HCT116 (cell line): ENCODE measurements at regions not wholly inside any gene's neighbourhood (a gene's known extent, or its start where the extent isn't known, plus 50 kb on each side); places are given as distances from the start of the nearest gene placed in this dataset.

Experiments
- ATAC-seq: fragments of 200-7000 bp; cut with Tn5 transposase; 2 replicates; pipeline ENCODE4 v1.9.1; 2020; ENCODE audit warnings: mild to moderate bottlenecking, moderate library complexity
- BruUV-seq: library from RNA; stranded (reverse); fragments of 400-500 nt; replicated peaks from 2 replicates; lab custom pipeline; 2021; lab: Mats Ljungman, UMichigan
- CTCF ChIA-PET: fragments of 300-600 bp; sonication (Branson Sonifier 250); formaldehyde crosslinking; loops from one replicate; lab custom pipeline; 2021; ENCODE audit warnings: antibody characterized with exemption; lab: Charles Lee
- POLR2A ChIA-PET: fragments of 300-600, 350-600 bp; sonication (Branson Sonifier 250); formaldehyde crosslinking; loops from one replicate; lab custom pipeline; 2021; ENCODE audit warnings: antibody characterized with exemption; lab: Charles Lee
- RAD21 ChIA-PET, 2 experiments: fragments of 300-600 bp; sonication (Branson Sonifier 250); formaldehyde crosslinking; loops; one replicate each; lab custom pipeline; 2023; ENCODE audit warnings: low total read pairs in 2 of 2; ENCODE audit not compliant: uncharacterized antibody in 2 of 2, unreplicated experiment in 2 of 2, low non-redundant PET in 1 of 2; lab: Charles Lee
- DNase-seq: peaks from one replicate; pipeline ENCODE4 v3.0.0-alpha.2; 2010; ENCODE audit warnings: low read depth, low spot score
- H2AFZ ChIP-seq: fragments of 200-600 bp; shearing (Covaris generic), sonication (generic); 2 replicates; pipeline ENCODE4 v1.6.1; 2017; ENCODE audit warnings: low read depth, mixed run types, mixed read lengths, antibody characterized with exemption, low read length; ENCODE audit not compliant: poor library complexity, severe bottlenecking
- H3K27ac ChIP-seq: 2 replicates; pipeline ENCODE4 v1.5.1; 2012; ENCODE audit warnings: low read depth, low read length
- H3K27me3 ChIP-seq: fragments of 200-600 bp; sonication (generic); 2 replicates; pipeline ENCODE4 v1.6.1; 2016; ENCODE audit warnings: mixed run types, low read length, mixed read lengths; ENCODE audit not compliant: insufficient read depth
- H3K36me3 ChIP-seq, 2 experiments: fragments of 200-500 bp in 1 of 2; fragments of 200-600 bp in 1 of 2; sonication (Bioruptor generic) in 1 of 2; sonication (generic) in 1 of 2; 2 replicates each; pipeline versions ENCODE4 v1.5.1 to v1.6.1; 2014 to 2016; ENCODE audit warnings: low read length in 2 of 2, inconsistent platforms in 1 of 2, mixed read lengths in 1 of 2, mixed run types in 1 of 2; ENCODE audit not compliant: insufficient read depth in 2 of 2, control insufficient read depth in 1 of 2
- H3K4me1 ChIP-seq, 2 experiments: fragments of 200-600 bp in 1 of 2; sonication (generic) in 1 of 2; 2 replicates each; pipeline versions ENCODE4 v1.5.1 to v1.6.1; 2012 to 2017; ENCODE audit warnings: low read length in 2 of 2, inconsistent platforms in 1 of 2, mild to moderate bottlenecking in 1 of 2, mixed read lengths in 1 of 2, mixed run types in 1 of 2, moderate library complexity in 1 of 2; ENCODE audit not compliant: insufficient read depth in 2 of 2, control insufficient read depth in 1 of 2
- H3K4me2 ChIP-seq: fragments of 200-600 bp; sonication (generic); 2 replicates; pipeline ENCODE4 v1.6.1; 2017; ENCODE audit warnings: mixed run types, low read length, mixed read lengths
- H3K4me3 ChIP-seq, 2 experiments: fragments of 200-600 bp in 1 of 2; sonication (generic) in 1 of 2; replicated peaks in 1 of 2; 2 replicates each; pipeline ENCODE4 v1.5.1; 2011 to 2016; ENCODE audit warnings: low read length in 2 of 2, control low read depth in 1 of 2, low read depth in 1 of 2, mild to moderate bottlenecking in 1 of 2, mixed read lengths in 1 of 2, mixed run types in 1 of 2
- H3K79me2 ChIP-seq: fragments of 200-600 bp; sonication (generic); 2 replicates; pipeline ENCODE4 v1.6.1; 2017; ENCODE audit warnings: mild to moderate bottlenecking, mixed run types, low read length, moderate library complexity, mixed read lengths; ENCODE audit not compliant: insufficient read depth
- H3K9ac ChIP-seq: fragments of 200-600 bp; sonication (generic); 2 replicates; pipeline ENCODE4 v1.6.1; 2016; ENCODE audit warnings: low read length, mixed read lengths
- H3K9me2 ChIP-seq: fragments of 200-600 bp; sonication (generic), shearing (Covaris generic); 2 replicates; pipeline ENCODE4 v1.6.1; 2017; ENCODE audit warnings: mixed run types, mild to moderate bottlenecking, moderate library complexity; ENCODE audit not compliant: insufficient read depth
- H3K9me3 ChIP-seq, 2 experiments: fragments of 200-500 bp in 1 of 2; fragments of 200-600 bp in 1 of 2; sonication (Bioruptor generic) in 1 of 2; sonication (generic) in 1 of 2; 2 replicates each; pipeline ENCODE4 v1.6.1; 2014 to 2017; ENCODE audit warnings: low read length in 2 of 2, mixed read lengths in 2 of 2, inconsistent platforms in 1 of 2, low read depth in 1 of 2, mild to moderate bottlenecking in 1 of 2, mixed run types in 1 of 2, moderate library complexity in 1 of 2; ENCODE audit not compliant: control insufficient read depth in 1 of 2, insufficient read depth in 1 of 2
- H4K20me1 ChIP-seq: fragments of 200-600 bp; sonication (generic), shearing (Covaris generic); 2 replicates; pipeline ENCODE4 v1.6.1; 2017; ENCODE audit warnings: mixed run types, mild to moderate bottlenecking, moderate library complexity; ENCODE audit not compliant: insufficient read depth
- CBX3 ChIP-seq: IDR thresholded peaks from 2 replicates; pipeline ENCODE4 v1.6.1; 2012; ENCODE audit warnings: low read depth
- CEBPB ChIP-seq: IDR thresholded peaks from 2 replicates; pipeline ENCODE4 v1.6.1; 2012; ENCODE audit warnings: low read depth
- CTCF ChIP-seq, 3 experiments: fragments of 200-600 bp in 1 of 3; sonication (generic) in 1 of 3; IDR thresholded peaks in 2 of 3; conservative IDR thresholded peaks in 1 of 3; 2 replicates each; pipeline ENCODE4 v1.5.1; 2012 to 2017; ENCODE audit warnings: low read depth in 2 of 3, low read length in 2 of 3, antibody characterized with exemption in 1 of 3, borderline replicate concordance in 1 of 3, control low read depth in 1 of 3, mild to moderate bottlenecking in 1 of 3, mixed read lengths in 1 of 3, mixed run types in 1 of 3, moderate library complexity in 1 of 3; ENCODE audit not compliant: insufficient read depth in 1 of 3
- EGR1 ChIP-seq: IDR thresholded peaks from 2 replicates; pipeline ENCODE4 v1.6.1; 2012; ENCODE audit warnings: low read depth
- EZH2phosphoT487 ChIP-seq: fragments of 200-600 bp; IDR thresholded peaks from 2 replicates; pipeline ENCODE4 v1.6.1; 2018; ENCODE audit warnings: antibody characterized with exemption, borderline replicate concordance
- JUND ChIP-seq: IDR thresholded peaks from 2 replicates; pipeline ENCODE4 v1.6.1; 2012
- MAX ChIP-seq: IDR thresholded peaks from 2 replicates; pipeline ENCODE4 v1.6.1; 2012
- POLR2A ChIP-seq: IDR thresholded peaks from 2 replicates; pipeline ENCODE4 v1.7.0; 2011; ENCODE audit warnings: borderline replicate concordance; ENCODE audit not compliant: insufficient read depth, insufficient read length; ENCODE audit errors: extremely low read depth
- RAD21 ChIP-seq: IDR thresholded peaks from 2 replicates; pipeline ENCODE4 v1.6.1; 2012; ENCODE audit warnings: low read depth, mild to moderate bottlenecking
- REST ChIP-seq: IDR thresholded peaks from 2 replicates; pipeline ENCODE4 v1.6.1; 2012; ENCODE audit warnings: low read depth
- SP1 ChIP-seq: IDR thresholded peaks from 2 replicates; pipeline ENCODE4 v1.6.1; 2012; ENCODE audit warnings: low read depth
- SRF ChIP-seq: IDR thresholded peaks from 2 replicates; pipeline ENCODE4 v1.6.1; 2012; ENCODE audit warnings: low read depth
- YY1 ChIP-seq: IDR thresholded peaks from 2 replicates; pipeline ENCODE4 v1.6.1; 2011; ENCODE audit warnings: low read length, low read depth, moderate library complexity, mild to moderate bottlenecking; ENCODE audit not compliant: insufficient replicate concordance; ENCODE audit errors: extremely low read depth
- ZBTB33 ChIP-seq: IDR thresholded peaks from 2 replicates; pipeline ENCODE4 v1.6.1; 2011; ENCODE audit warnings: mild to moderate bottlenecking, low read length, moderate library complexity; ENCODE audit not compliant: insufficient replicate concordance; ENCODE audit errors: extremely low read depth
- ZFX ChIP-seq: fragments of 450-650 bp; IDR thresholded peaks from 2 replicates; pipeline ENCODE4 v1.6.1; 2017
- ZNF274 ChIP-seq: fragments of 200-500 bp; sonication (Bioruptor generic); IDR thresholded peaks from 2 replicates; pipeline ENCODE4 v1.6.1; 2014; ENCODE audit warnings: mild to moderate bottlenecking, low read depth, low read length, inconsistent platforms
- intact Hi-C: fragments of 100-400 bp; cut with micrococcal nuclease; formaldehyde crosslinking; loops from 2 replicates; pipeline ENCODE4 v1.10.0; 2022

GRCh38 chr16:63978240-63978639, 1143.6 kb downstream of the CDH11 start:
- Histone ChIP-seq H3K27me3 (no peaks in the 10 kb centered on the region), H4K20me1 (no peaks in the 10 kb centered on the region), H3K4me1 (no peaks in the 10 kb centered on the region), H3K4me2 (no peak overlapping the region), H3K4me3 (no peak overlapping the region), H2AFZ (no peak overlapping the region), H3K9ac (no peak overlapping the region), H3K9me2 (no peaks in the 10 kb centered on the region), H3K27ac (no peak overlapping the region), H3K9me3 (peaks cover 9 to 21% of the 10 kb centered on the region in 2 experiments; a peak in 2 of 4 replicates), H3K79me2 (no peaks in the 10 kb centered on the region), H3K36me3 (no peaks in the 10 kb centered on the region)
- intact Hi-C loops: no loop called here
- DNase-seq (no peak), ATAC-seq (no peak)
- CTCF ChIA-PET: no interaction called here
- no TSS peak for BruUV-seq
- no peak for TF ChIP-seq SRF
- TF ChIP-seq POLR2A: no peak
- no peak for TF ChIP-seq JUND
- no peak for TF ChIP-seq REST
- no peak for TF ChIP-seq SP1
- TF ChIP-seq EZH2phosphoT487: no peak
- TF ChIP-seq CTCF (IDR thresholded peaks at IDR 0.05 in 2 of 3, conservative IDR thresholded peaks at IDR 0.05 in 1 of 3; ENCODE audit: borderline replicate concordance in 1 of 3, insufficient read depth in 1 of 3, low read depth in 2 of 3, low read length in 2 of 3): no peak
- TF ChIP-seq ZFX: no peak
- no peak for TF ChIP-seq RAD21
- no peak for TF ChIP-seq YY1
- TF ChIP-seq CBX3: no peak
- no peak for TF ChIP-seq EGR1
- TF ChIP-seq ZNF274: no peak
- TF ChIP-seq MAX: no peak
- no peak for TF ChIP-seq CEBPB
- no peak for TF ChIP-seq ZBTB33
- POLR2A ChIA-PET: no interaction called here
- RAD21 ChIA-PET: no interaction called here
